HepG2 (cell line): ENCODE measurements at regions not wholly inside any gene's neighbourhood (a gene's known extent, or its start where the extent isn't known, plus 50 kb on each side); places are given as distances from the start of the nearest gene placed in this dataset.
A peak's percentile ranks its signal among the peaks of the same experiment; 100 is the strongest.

Source experiments
- ATAC-seq: fragments of 200-7000 bp; cut with Tn5 transposase; 3 replicates; pipeline ENCODE4 v1.9.1; 2020; ENCODE audit warnings: mild to moderate bottlenecking, moderate library complexity
- BruUV-seq: library from RNA; stranded (reverse); fragments of 400-500 nt; replicated peaks from 2 replicates; lab custom pipeline; 2021; lab: Mats Ljungman, UMichigan
- CTCF ChIA-PET: fragments of 300-600 bp; formaldehyde crosslinking; extraction: SDS; loops from one replicate; lab custom pipeline; 2021; ENCODE audit warnings: low total read pairs, inconsistent platforms, low intra/inter-chr PET ratio; lab: Yijun Ruan, JAX
- POLR2A ChIA-PET: fragments of 350-600 bp; sonication (Branson Sonifier 250); formaldehyde crosslinking; loops from one replicate; lab custom pipeline; 2020; ENCODE audit warnings: antibody characterized with exemption, inconsistent platforms; lab: Yijun Ruan, JAX
- DNase-seq: peaks from one replicate; pipeline ENCODE4 v3.0.0-alpha.2; 2015; ENCODE audit warnings: low spot score
- FAIRE-seq: peaks from 3 replicates; lab custom pipeline; 2011; peaks lifted over from hg19 to GRCh38; lab: Jason Lieb, UNC
- H2AFZ ChIP-seq: one replicate; pipeline ENCODE4 v1.6.1; 2011; ENCODE audit warnings: low read length, inconsistent platforms
- H3K27ac ChIP-seq: fragments of 300-600 bp; 3 replicates; pipeline ENCODE4 v1.8.0; 2011; ENCODE audit warnings: mixed run types, mild to moderate bottlenecking, mixed read lengths, low read length, inconsistent platforms; ENCODE audit not compliant: insufficient read depth; ENCODE audit errors: extremely low read length
- H3K27me3 ChIP-seq, 2 experiments: fragments of 200-600 bp in 1 of 2; 2 replicates in 1 of 2; 3 replicates in 1 of 2; pipeline versions ENCODE4 v1.6.0 to v1.8.0; 2011; ENCODE audit warnings: low read length in 2 of 2, mild to moderate bottlenecking in 2 of 2, moderate library complexity in 2 of 2, inconsistent platforms in 1 of 2; ENCODE audit not compliant: insufficient read depth in 2 of 2, control insufficient read depth in 1 of 2
- H3K36me3 ChIP-seq, 2 experiments: fragments of 200-600 bp in 1 of 2; replicated peaks in 1 of 2; 2 replicates in 1 of 2; 3 replicates in 1 of 2; pipeline versions ENCODE4 v1.5.1 to v1.8.0; 2011; ENCODE audit warnings: low read length in 2 of 2, inconsistent platforms in 1 of 2; ENCODE audit not compliant: insufficient read depth in 2 of 2, control insufficient read depth in 1 of 2
- H3K4me1 ChIP-seq: 2 replicates; pipeline ENCODE4 v1.5.1; 2012; ENCODE audit warnings: low read length, inconsistent platforms; ENCODE audit not compliant: insufficient read depth
- H3K4me2 ChIP-seq: 2 replicates; pipeline ENCODE4 v1.6.0; 2011; ENCODE audit warnings: low read depth, low read length, inconsistent platforms
- H3K4me3 ChIP-seq, 3 experiments: fragments of 200-600 bp in 1 of 3; sonication (generic), shearing (Covaris generic) in 1 of 3; replicated peaks in 1 of 3; 2 replicates each; pipeline ENCODE4 v1.5.1; 2011 to 2016; ENCODE audit warnings: low read length in 3 of 3, inconsistent platforms in 2 of 3, low read depth in 2 of 3, mild to moderate bottlenecking in 2 of 3, control low read depth in 1 of 3, mixed read lengths in 1 of 3; ENCODE audit not compliant: insufficient read depth in 1 of 3
- H3K79me2 ChIP-seq: one replicate; pipeline ENCODE4 v1.6.1; 2011; ENCODE audit warnings: low read length, inconsistent platforms; ENCODE audit not compliant: insufficient read depth
- H3K9ac ChIP-seq: 2 replicates; pipeline ENCODE4 v1.6.0; 2011; ENCODE audit warnings: mild to moderate bottlenecking, low read depth, low read length, inconsistent platforms; ENCODE audit not compliant: insufficient read depth
- H3K9me3 ChIP-seq: 2 replicates; pipeline ENCODE4 v1.5.1; 2012; ENCODE audit warnings: mild to moderate bottlenecking, low read length
- H4K20me1 ChIP-seq: 2 replicates; pipeline ENCODE4 v1.6.0; 2011; ENCODE audit warnings: inconsistent platforms, mild to moderate bottlenecking, low read length, moderate library complexity; ENCODE audit not compliant: insufficient read depth
- EP300 ChIP-seq, 3 experiments: sonication (generic) in 1 of 3; formaldehyde crosslinking in 1 of 3; IDR thresholded peaks; 2 replicates each; pipeline versions ENCODE4 v1.5.1 to v1.6.1; 2011 to 2020; ENCODE audit warnings: low read depth in 2 of 3, low read length in 2 of 3, borderline replicate concordance in 1 of 3, improper control_type of control experiment in 1 of 3, mild to moderate bottlenecking in 1 of 3, missing genetic modification reagents in 1 of 3, moderate library complexity in 1 of 3
- FOXJ3 ChIP-seq: sonication (generic); formaldehyde crosslinking; IDR thresholded peaks from 2 replicates; pipeline ENCODE4 v1.4.0; 2020; ENCODE audit warnings: missing genetic modification reagents, mild to moderate bottlenecking, borderline replicate concordance
- FOXP1 ChIP-seq, 2 experiments: fragments of 450-650 bp in 1 of 2; IDR thresholded peaks; 2 replicates each; pipeline ENCODE4 v1.6.1; 2017 to 2018; ENCODE audit warnings: antibody characterized with exemption in 1 of 2
- KDM4B ChIP-seq: sonication (generic); formaldehyde crosslinking; IDR thresholded peaks from 2 replicates; pipeline ENCODE4 v1.4.0; 2020; ENCODE audit warnings: missing genetic modification reagents
- KLF12 ChIP-seq: sonication (generic); formaldehyde crosslinking; IDR thresholded peaks from 2 replicates; pipeline ENCODE4 v1.4.0; 2020; ENCODE audit warnings: missing genetic modification reagents, borderline replicate concordance
- MAZ ChIP-seq, 2 experiments: sonication (generic) in 1 of 2; formaldehyde crosslinking in 1 of 2; IDR thresholded peaks; 2 replicates each; pipeline versions ENCODE4 v1.5.0 to v1.6.1; 2012 to 2020; ENCODE audit warnings: low read depth in 2 of 2, mild to moderate bottlenecking in 2 of 2, borderline replicate concordance in 1 of 2, improper control_type of control experiment in 1 of 2, low read length in 1 of 2, missing genetic modification reagents in 1 of 2, moderate library complexity in 1 of 2
- NAIF1 ChIP-seq: sonication (generic); formaldehyde crosslinking; IDR thresholded peaks from 2 replicates; pipeline ENCODE4 v1.5.0; 2020; ENCODE audit warnings: mild to moderate bottlenecking, missing genetic modification reagents, borderline replicate concordance
- SAP130 ChIP-seq: IDR thresholded peaks from 2 replicates; pipeline ENCODE4 v1.6.1; 2016; ENCODE audit warnings: low read depth
- TBP ChIP-seq: sonication (generic); formaldehyde crosslinking; IDR thresholded peaks from 2 replicates; pipeline ENCODE4 v1.5.0; 2020; ENCODE audit warnings: missing genetic modification reagents
- ZBTB3 ChIP-seq: sonication (generic); formaldehyde crosslinking; IDR thresholded peaks from 2 replicates; pipeline ENCODE4 v1.4.0; 2020; ENCODE audit warnings: low read depth, mild to moderate bottlenecking, moderate library complexity, missing genetic modification reagents, borderline replicate concordance
- ZFP36L1 ChIP-seq: sonication (generic); formaldehyde crosslinking; IDR thresholded peaks from 2 replicates; pipeline ENCODE4 v1.8.0; 2022; ENCODE audit warnings: mild to moderate bottlenecking, missing genetic modification reagents, moderate library complexity
- ZNF317 ChIP-seq: sonication (generic); formaldehyde crosslinking; IDR thresholded peaks from 2 replicates; pipeline ENCODE4 v1.5.0; 2020; ENCODE audit warnings: mild to moderate bottlenecking, missing genetic modification reagents
- ZNF768 ChIP-seq: sonication (generic); formaldehyde crosslinking; IDR thresholded peaks from 2 replicates; pipeline ENCODE4 v1.4.0; 2020; ENCODE audit warnings: missing genetic modification reagents
- WGBS: methylation state at CpG from one replicate; pipeline ENCODE4 v1.1.6; 2017; ENCODE audit warnings: low lambda C conversion rate; 5-methylcytosine and 5-hydroxymethylcytosine counted together
- in situ Hi-C: cut with HindIII; loops from 2 replicates; pipeline ENCODE4 v1.10.0; 2017; ENCODE audit warnings: low pct_unique_long_range_greater_than_20kb; ENCODE audit not compliant: extremely low pct_ligation_motif_present
- intact Hi-C: fragments of 100-400 bp; cut with micrococcal nuclease; formaldehyde crosslinking; loops from one replicate; pipeline ENCODE4 v1.10.0; 2022; ENCODE audit not compliant: unreplicated experiment
- TF ChIP-seq, protein P1 (sequence below): sonication (generic); formaldehyde crosslinking; IDR thresholded peaks from 2 replicates; pipeline ENCODE4 v1.4.0; 2020; ENCODE audit warnings: missing genetic modification reagents, borderline replicate concordance
- TF ChIP-seq, protein P2 (sequence below): sonication (generic); formaldehyde crosslinking; IDR thresholded peaks from 2 replicates; pipeline ENCODE4 v1.4.0; 2020; ENCODE audit warnings: missing genetic modification reagents

DNA sequence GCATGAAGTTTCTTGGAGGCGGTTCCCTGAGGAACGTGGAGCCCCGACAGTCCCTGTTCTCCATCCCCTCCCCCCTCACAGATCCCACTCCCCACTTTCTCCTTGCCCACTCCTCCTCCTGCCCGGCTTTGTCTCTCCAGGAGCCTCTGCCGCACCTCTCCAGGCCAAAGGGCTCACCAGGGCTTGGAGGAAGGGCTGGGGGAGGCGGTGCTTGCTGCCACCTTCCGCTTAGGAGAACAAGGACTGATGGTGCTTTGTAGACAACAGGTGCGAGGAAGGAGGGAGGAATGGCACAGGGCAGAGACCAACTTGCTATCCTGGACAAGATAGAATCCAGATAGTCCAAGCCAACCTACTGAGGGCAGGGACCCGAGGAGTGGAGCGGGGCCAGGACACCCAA is 103.5 kb upstream of the SMAD3 start (continued):
- TF ChIP-seq, protein P1, sequence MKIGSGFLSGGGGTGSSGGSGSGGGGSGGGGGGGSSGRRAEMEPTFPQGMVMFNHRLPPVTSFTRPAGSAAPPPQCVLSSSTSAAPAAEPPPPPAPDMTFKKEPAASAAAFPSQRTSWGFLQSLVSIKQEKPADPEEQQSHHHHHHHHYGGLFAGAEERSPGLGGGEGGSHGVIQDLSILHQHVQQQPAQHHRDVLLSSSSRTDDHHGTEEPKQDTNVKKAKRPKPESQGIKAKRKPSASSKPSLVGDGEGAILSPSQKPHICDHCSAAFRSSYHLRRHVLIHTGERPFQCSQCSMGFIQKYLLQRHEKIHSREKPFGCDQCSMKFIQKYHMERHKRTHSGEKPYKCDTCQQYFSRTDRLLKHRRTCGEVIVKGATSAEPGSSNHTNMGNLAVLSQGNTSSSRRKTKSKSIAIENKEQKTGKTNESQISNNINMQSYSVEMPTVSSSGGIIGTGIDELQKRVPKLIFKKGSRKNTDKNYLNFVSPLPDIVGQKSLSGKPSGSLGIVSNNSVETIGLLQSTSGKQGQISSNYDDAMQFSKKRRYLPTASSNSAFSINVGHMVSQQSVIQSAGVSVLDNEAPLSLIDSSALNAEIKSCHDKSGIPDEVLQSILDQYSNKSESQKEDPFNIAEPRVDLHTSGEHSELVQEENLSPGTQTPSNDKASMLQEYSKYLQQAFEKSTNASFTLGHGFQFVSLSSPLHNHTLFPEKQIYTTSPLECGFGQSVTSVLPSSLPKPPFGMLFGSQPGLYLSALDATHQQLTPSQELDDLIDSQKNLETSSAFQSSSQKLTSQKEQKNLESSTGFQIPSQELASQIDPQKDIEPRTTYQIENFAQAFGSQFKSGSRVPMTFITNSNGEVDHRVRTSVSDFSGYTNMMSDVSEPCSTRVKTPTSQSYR (CRISPR knock-in tag): no peak
- no peak for TF ChIP-seq KLF12
- TF ChIP-seq NAIF1 (CRISPR knock-in tag): no peak
- TF ChIP-seq TBP (CRISPR knock-in tag): no peak
- TF ChIP-seq FOXP1 (IDR thresholded peaks at IDR 0.05): no peak
- TF ChIP-seq FOXP1 (CRISPR knock-in tag; IDR thresholded peaks at IDR 0.05): no peak
- TF ChIP-seq KDM4B (CRISPR knock-in tag): no peak

DNA sequence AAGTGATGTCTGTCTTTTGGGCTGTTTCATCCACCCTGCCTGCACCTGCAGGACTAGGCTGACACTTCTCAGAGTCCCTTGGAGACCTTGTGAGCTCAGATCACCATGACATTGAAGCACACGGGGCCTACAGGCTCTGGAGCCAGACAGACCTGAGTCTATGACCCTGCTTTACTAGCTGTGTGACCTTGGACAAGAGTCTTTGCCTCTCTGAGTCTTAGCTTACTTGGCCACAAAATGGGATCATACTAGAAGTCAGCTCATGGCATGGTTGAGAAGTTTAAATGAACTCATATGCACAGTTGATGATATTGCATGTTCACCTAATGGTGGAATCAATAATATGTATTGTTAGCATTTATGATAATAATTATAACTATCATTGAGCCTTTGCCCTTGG is 102.9 kb upstream of the SMAD3 start:
- no peak overlapping the region for H3K4me2 ChIP-seq
- H3K4me3 ChIP-seq: no peak overlapping the region
- no peaks in the 10 kb centered on the region for H3K36me3 ChIP-seq
- H3K9ac ChIP-seq: no peak overlapping the region
- no peak overlapping the region for H3K27ac ChIP-seq
- BruUV-seq: no TSS peak
- WGBS: no CpG with 5 or more reads among the region's 1 CpG
- no peaks in the 10 kb centered on the region for H3K9me3 ChIP-seq
- in situ Hi-C loops: no loop called here
- intact Hi-C loops: no loop called here
- no peak overlapping the region for H2AFZ ChIP-seq
- no peaks in the 10 kb centered on the region for H4K20me1 ChIP-seq
- H3K27me3 ChIP-seq: peaks cover 8 to 31% of the 10 kb centered on the region in 2 experiments; a peak in 3 of 5 replicates
- ChIA-PET POLR2A (no interaction called here), CTCF (no interaction called here)
- H3K79me2 ChIP-seq: no peaks in the 10 kb centered on the region
- FAIRE-seq (no peak), ATAC-seq (no peak), DNase-seq (no peak)
- no peaks in the 10 kb centered on the region for H3K4me1 ChIP-seq
- TF ChIP-seq, protein P2, sequence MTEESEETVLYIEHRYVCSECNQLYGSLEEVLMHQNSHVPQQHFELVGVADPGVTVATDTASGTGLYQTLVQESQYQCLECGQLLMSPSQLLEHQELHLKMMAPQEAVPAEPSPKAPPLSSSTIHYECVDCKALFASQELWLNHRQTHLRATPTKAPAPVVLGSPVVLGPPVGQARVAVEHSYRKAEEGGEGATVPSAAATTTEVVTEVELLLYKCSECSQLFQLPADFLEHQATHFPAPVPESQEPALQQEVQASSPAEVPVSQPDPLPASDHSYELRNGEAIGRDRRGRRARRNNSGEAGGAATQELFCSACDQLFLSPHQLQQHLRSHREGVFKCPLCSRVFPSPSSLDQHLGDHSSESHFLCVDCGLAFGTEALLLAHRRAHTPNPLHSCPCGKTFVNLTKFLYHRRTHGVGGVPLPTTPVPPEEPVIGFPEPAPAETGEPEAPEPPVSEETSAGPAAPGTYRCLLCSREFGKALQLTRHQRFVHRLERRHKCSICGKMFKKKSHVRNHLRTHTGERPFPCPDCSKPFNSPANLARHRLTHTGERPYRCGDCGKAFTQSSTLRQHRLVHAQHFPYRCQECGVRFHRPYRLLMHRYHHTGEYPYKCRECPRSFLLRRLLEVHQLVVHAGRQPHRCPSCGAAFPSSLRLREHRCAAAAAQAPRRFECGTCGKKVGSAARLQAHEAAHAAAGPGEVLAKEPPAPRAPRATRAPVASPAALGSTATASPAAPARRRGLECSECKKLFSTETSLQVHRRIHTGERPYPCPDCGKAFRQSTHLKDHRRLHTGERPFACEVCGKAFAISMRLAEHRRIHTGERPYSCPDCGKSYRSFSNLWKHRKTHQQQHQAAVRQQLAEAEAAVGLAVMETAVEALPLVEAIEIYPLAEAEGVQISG (CRISPR knock-in tag): no peak
- TF ChIP-seq ZNF768 (CRISPR knock-in tag) (peak; percentile 68), FOXJ3 (no peak), ZBTB3 (CRISPR knock-in tag) (no peak), ZFP36L1 (no peak), EP300 (IDR thresholded peaks at IDR 0.05; ENCODE audit: low read depth in 2 of 2, low read length in 2 of 2) (no peak), EP300 (CRISPR knock-in tag; IDR thresholded peaks at IDR 0.05; ENCODE audit: borderline replicate concordance) (no peak), MAZ (IDR thresholded peaks at IDR 0.05; ENCODE audit: borderline replicate concordance, low read depth, low read length) (no peak), MAZ (CRISPR knock-in tag; IDR thresholded peaks at IDR 0.05; ENCODE audit: low read depth) (no peak), ZNF317 (no peak), SAP130 (no peak)
